Activated T-helper 2 cell treated with anti-CD3 and anti-CD28 coated beads, Interferon-gamma antibody, Interleukin-2, Interleukin-4, amounts not matched to agents 10 μg/mL and 5 μg/mL and 100 μg/mL, durations not matched to agents 14 hours and 24 hours and 36 hours (primary cell): ENCODE measurements at regions not wholly inside any gene's neighbourhood (a gene's known extent, or its start where the extent isn't known, plus 50 kb on each side); places are given as distances from the start of the nearest gene placed in this dataset.

Experiments
- DNase-seq: peaks from one replicate; pipeline ENCODE4 v3.0.0; 2021; ENCODE audit warnings: low spot score
- H3K27ac Mint-ChIP-seq: one replicate; pipeline ENCODE4 v1.8.0; 2021; ENCODE audit warnings: mixed read lengths
- H3K27me3 Mint-ChIP-seq: one replicate; pipeline ENCODE4 v1.8.0; 2021; ENCODE audit warnings: low read depth, mixed read lengths
- H3K36me3 Mint-ChIP-seq: one replicate; pipeline ENCODE4 v1.8.0; 2021; ENCODE audit warnings: low read depth, mixed read lengths
- H3K4me1 Mint-ChIP-seq: one replicate; pipeline ENCODE4 v1.8.0; 2021; ENCODE audit warnings: low read depth, mixed read lengths
- H3K4me3 Mint-ChIP-seq: one replicate; pipeline ENCODE4 v1.8.0; 2021; ENCODE audit warnings: low read depth, mild to moderate bottlenecking, moderate library complexity, mixed read lengths
- H3K9me3 Mint-ChIP-seq: one replicate; pipeline ENCODE4 v1.8.0; 2021; ENCODE audit warnings: mixed read lengths
- intact Hi-C: fragments of 100-400 bp; cut with micrococcal nuclease; formaldehyde crosslinking; loops from one replicate; pipeline ENCODE4 v1.15.1; 2023

GRCh38 chr2:117502121-117502520 is 312.4 kb upstream of the DDX18 start:
- Mint-ChIP-seq H3K9me3 (peaks cover 4% of the 10 kb centered on the region), H3K27ac (no peak overlapping the region), H3K4me1 (no peaks in the 10 kb centered on the region), H3K36me3 (no peaks in the 10 kb centered on the region), H3K27me3 (no peaks in the 10 kb centered on the region), H3K4me3 (no peak overlapping the region)
- no peak for DNase-seq
- intact Hi-C loops = no loop called here

DNA sequence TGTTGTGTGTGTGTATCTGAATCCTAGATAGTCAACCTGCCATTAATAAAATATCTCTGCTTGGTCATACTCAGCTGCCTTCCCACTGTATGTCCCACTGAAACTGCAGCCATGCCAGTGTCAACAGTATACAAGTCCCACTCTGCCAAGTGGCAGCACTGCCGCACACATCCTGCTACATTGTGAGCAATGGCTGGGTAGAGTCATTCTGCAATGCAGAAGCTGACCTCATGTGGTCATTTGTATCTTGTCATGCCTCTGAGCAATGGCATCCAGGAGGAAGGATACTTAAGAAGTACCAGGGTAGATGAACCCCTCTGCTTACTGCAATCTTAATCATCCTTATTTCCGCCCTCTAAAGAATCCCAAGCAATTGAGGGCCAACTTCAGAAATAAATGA is 302.2 kb upstream of the DDX18 start:
- intact Hi-C loops = no loop called here
- Mint-ChIP-seq H3K27ac (no peak overlapping the region), H3K4me3 (no peak overlapping the region), H3K4me1 (no peaks in the 10 kb centered on the region), H3K9me3 (peaks cover 11% of the 10 kb centered on the region), H3K27me3 (no peaks in the 10 kb centered on the region), H3K36me3 (no peaks in the 10 kb centered on the region)
- no peak for DNase-seq

GRCh38 chr2:117514371-117514770 is 300.1 kb upstream of the DDX18 start:
- no peaks in the 10 kb centered on the region for H3K4me1 Mint-ChIP-seq

GRCh38 chr2:117519238-117519637 is 295.3 kb upstream of the DDX18 start:
- no peaks in the 10 kb centered on the region for H3K36me3 Mint-ChIP-seq
- H3K4me1 Mint-ChIP-seq = no peaks in the 10 kb centered on the region
- H3K9me3 Mint-ChIP-seq = no peaks in the 10 kb centered on the region
- H3K4me3 Mint-ChIP-seq = no peak overlapping the region
- no peaks in the 10 kb centered on the region for H3K27me3 Mint-ChIP-seq
- no peak for DNase-seq
- intact Hi-C loops = no loop called here
- H3K27ac Mint-ChIP-seq = no peak overlapping the region

More at GRCh38 chr2:117514371-117514770, 300.1 kb upstream of the DDX18 start:
- no peak for DNase-seq
- intact Hi-C loops = no loop called here
- peaks cover 11% of the 10 kb centered on the region for H3K9me3 Mint-ChIP-seq
- no peaks in the 10 kb centered on the region for H3K36me3 Mint-ChIP-seq
- no peak overlapping the region for H3K4me3 Mint-ChIP-seq
- H3K27me3 Mint-ChIP-seq = no peaks in the 10 kb centered on the region
- H3K27ac Mint-ChIP-seq = no peak overlapping the region

- Mint-ChIP-seq H3K27ac (no peak overlapping the region), H3K9me3 (peaks cover under 1% of the 10 kb centered on the region), H3K4me1 (no peaks in the 10 kb centered on the region), H3K4me3 (no peak overlapping the region), H3K27me3 (no peaks in the 10 kb centered on the region), H3K36me3 (no peaks in the 10 kb centered on the region)
- no peak for DNase-seq
- intact Hi-C loops = no loop called here
Measured at GRCh38 chr2:117519721-117520120, 294.8 kb upstream of the DDX18 start.

DNA sequence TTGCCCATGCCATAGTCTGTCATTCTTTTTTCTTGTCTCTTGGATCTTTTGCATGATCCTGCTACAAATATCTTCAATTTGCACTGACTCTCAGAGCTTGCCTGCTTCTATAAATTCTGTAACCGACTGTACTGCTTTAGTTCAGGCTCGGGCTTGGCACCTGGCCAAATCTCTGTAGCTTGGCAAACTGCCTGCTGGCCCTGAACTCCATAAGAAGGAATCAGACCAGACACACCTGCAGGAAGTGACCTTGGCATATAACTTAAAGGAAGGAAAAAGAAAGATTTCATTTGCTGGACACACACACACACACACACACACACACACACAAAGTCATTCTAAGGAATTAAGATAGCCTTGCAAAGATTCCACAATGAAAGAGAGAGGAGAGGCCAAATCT is 291.2 kb upstream of the DDX18 start:
- no peaks in the 10 kb centered on the region for H3K27me3 Mint-ChIP-seq
- no peak for DNase-seq
- peaks cover 7% of the 10 kb centered on the region for H3K9me3 Mint-ChIP-seq
- intact Hi-C loops = no loop called here
- no peak overlapping the region for H3K27ac Mint-ChIP-seq
- H3K36me3 Mint-ChIP-seq = no peaks in the 10 kb centered on the region
- no peak overlapping the region for H3K4me3 Mint-ChIP-seq
- H3K4me1 Mint-ChIP-seq = no peaks in the 10 kb centered on the region

DNA sequence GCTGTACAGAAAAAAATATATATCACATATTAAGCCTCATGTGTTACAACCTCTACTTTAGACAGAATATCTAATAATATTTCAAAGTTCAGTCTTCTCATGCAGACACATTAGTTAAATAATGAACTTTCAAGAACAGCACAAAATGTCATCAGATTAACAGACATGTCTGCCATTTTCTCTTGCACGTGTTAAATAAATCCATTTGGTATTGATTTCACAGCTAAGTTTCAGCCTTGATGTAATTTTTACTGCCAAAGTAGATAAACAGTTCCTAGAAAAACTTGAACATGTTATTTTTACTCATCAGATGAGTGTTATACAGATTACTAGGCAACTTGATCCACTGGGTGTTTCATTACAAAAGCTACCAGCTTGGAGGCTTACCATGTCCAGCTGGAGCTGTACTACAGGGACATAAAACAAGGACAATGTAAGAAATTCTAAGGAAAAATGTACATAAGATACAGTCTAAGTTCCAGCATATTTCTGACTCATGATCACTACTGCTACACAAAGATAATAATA is 290.7 kb upstream of the DDX18 start:
- H3K27ac Mint-ChIP-seq = no peak overlapping the region
- no peaks in the 10 kb centered on the region for H3K4me1 Mint-ChIP-seq
- H3K4me3 Mint-ChIP-seq = no peak overlapping the region
- intact Hi-C loops = no loop called here
- no peak for DNase-seq
- H3K27me3 Mint-ChIP-seq = no peaks in the 10 kb centered on the region
- peaks cover 7% of the 10 kb centered on the region for H3K9me3 Mint-ChIP-seq
- no peaks in the 10 kb centered on the region for H3K36me3 Mint-ChIP-seq

GRCh38 chr2:117536139-117536538 is 278.4 kb upstream of the DDX18 start:
- peaks cover 11% of the 10 kb centered on the region for H3K9me3 Mint-ChIP-seq
- H3K36me3 Mint-ChIP-seq = no peaks in the 10 kb centered on the region
- H3K4me3 Mint-ChIP-seq = no peak overlapping the region
- no peaks in the 10 kb centered on the region for H3K27me3 Mint-ChIP-seq
- no peak overlapping the region for H3K27ac Mint-ChIP-seq
- H3K4me1 Mint-ChIP-seq = no peaks in the 10 kb centered on the region
- intact Hi-C loops = no loop called here
- DNase-seq = no peak

DNA sequence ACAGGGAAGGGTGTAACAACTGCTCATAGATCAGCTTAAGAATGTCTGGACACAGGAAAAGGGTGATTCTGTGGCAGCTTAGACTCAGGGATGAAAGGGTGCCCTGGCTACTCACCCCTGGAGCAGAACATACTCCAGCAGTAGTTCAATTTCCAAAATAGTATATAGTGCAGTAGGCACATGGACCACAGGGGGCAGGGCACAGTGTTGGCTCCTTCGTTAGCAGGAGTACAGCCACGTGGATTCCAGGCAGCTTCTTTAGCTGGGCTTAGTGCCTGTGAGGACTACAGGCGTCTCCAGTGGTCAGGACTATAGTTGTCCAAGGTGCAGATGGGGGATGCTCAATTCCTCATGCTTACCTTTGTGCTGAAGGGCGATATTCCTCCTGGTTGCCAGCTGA is 277.5 kb upstream of the DDX18 start:
- intact Hi-C loops = no loop called here
- DNase-seq = no peak
- H3K9me3 Mint-ChIP-seq = peaks cover 11% of the 10 kb centered on the region
- H3K4me3 Mint-ChIP-seq = no peak overlapping the region
- no peaks in the 10 kb centered on the region for H3K27me3 Mint-ChIP-seq
- no peaks in the 10 kb centered on the region for H3K36me3 Mint-ChIP-seq
- H3K27ac Mint-ChIP-seq = no peak overlapping the region
- H3K4me1 Mint-ChIP-seq = no peaks in the 10 kb centered on the region

GRCh38 chr2:117551858-117552257 is 262.6 kb upstream of the DDX18 start:
- Mint-ChIP-seq H3K27me3 (no peaks in the 10 kb centered on the region), H3K36me3 (no peaks in the 10 kb centered on the region), H3K9me3 (peaks cover 6% of the 10 kb centered on the region), H3K4me1 (no peaks in the 10 kb centered on the region), H3K27ac (no peak overlapping the region), H3K4me3 (no peak overlapping the region)
- intact Hi-C loops = no loop called here
- no peak for DNase-seq

DNA sequence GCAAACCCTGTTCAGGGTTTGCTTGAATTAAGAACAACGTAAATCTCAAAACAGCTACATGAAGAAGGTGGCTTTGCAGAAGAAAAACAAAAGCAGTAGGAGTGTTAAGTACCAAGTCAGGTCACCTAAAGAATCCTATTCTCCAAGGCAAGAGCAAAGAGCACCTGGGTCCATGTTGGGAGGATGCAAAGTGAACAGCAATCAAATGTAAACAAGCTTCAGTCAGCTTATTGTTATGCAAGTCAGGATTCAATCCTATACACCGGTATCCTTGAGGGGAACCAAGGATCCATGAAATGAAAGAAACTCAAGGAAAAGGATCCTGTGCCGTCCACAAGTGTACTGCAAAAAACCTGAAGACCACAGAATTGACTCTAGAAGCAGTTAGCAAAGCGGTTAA is 261.0 kb upstream of the DDX18 start:
- no peaks in the 10 kb centered on the region for H3K36me3 Mint-ChIP-seq
- no peak overlapping the region for H3K27ac Mint-ChIP-seq
- no peak for DNase-seq
- peaks cover 6% of the 10 kb centered on the region for H3K9me3 Mint-ChIP-seq
- no peaks in the 10 kb centered on the region for H3K27me3 Mint-ChIP-seq
- no peak overlapping the region for H3K4me3 Mint-ChIP-seq
- no peaks in the 10 kb centered on the region for H3K4me1 Mint-ChIP-seq
- intact Hi-C loops = no loop called here

- H3K36me3 Mint-ChIP-seq = no peaks in the 10 kb centered on the region
- H3K4me3 Mint-ChIP-seq = no peak overlapping the region
- no peak overlapping the region for H3K27ac Mint-ChIP-seq
- H3K27me3 Mint-ChIP-seq = no peaks in the 10 kb centered on the region
- H3K4me1 Mint-ChIP-seq = no peaks in the 10 kb centered on the region
- no peak for DNase-seq
- H3K9me3 Mint-ChIP-seq = no peaks in the 10 kb centered on the region
- intact Hi-C loops = no loop called here
Measured at GRCh38 chr2:117555965-117556364, 258.5 kb upstream of the DDX18 start.

DNA sequence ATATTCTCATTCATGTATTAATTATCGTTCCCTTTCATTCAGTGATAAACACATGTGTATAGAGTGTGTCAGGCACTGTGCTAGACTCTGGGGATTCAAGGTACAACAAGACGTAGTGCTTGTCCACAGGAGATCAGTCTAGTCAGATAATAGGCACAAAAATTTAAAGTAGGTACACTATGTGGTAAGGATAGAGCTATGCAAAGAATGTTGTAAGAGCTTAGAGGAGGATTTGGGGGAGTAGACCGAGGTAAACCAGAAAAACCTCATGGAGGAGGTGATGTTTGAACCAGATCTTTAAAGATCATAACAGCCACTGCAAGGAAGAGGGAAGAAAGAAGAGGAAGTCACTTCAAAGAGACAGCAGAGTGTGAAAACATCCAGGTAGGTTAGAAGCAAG is 256.9 kb upstream of the DDX18 start:
- Mint-ChIP-seq H3K27me3 (no peaks in the 10 kb centered on the region), H3K4me1 (no peaks in the 10 kb centered on the region), H3K9me3 (no peaks in the 10 kb centered on the region), H3K27ac (no peak overlapping the region), H3K4me3 (no peak overlapping the region), H3K36me3 (no peaks in the 10 kb centered on the region)
- no peak for DNase-seq
- intact Hi-C loops = no loop called here

DNA sequence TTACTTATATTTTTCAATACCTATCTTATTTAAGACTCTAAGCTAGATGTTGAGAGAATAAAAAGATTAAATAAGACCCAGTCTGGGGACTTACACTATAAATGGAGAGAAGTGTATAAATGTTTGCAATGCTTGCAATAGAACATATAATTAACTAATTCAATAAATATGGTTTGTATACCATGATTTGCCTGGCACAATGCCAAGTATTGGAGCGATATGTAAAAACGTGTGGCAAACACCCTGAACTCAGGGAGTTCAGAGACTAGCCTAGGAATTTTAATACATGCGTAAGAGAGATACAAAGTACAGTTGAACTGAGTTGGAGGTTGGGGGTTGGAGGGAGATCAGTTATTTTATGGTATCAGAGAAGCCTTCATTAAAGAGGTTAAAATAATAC is 251.8 kb upstream of the DDX18 start:
- no peak overlapping the region for H3K27ac Mint-ChIP-seq
- H3K27me3 Mint-ChIP-seq = no peaks in the 10 kb centered on the region
- no peaks in the 10 kb centered on the region for H3K36me3 Mint-ChIP-seq
- no peak for DNase-seq
- intact Hi-C loops = no loop called here
- no peaks in the 10 kb centered on the region for H3K4me1 Mint-ChIP-seq
- no peak overlapping the region for H3K4me3 Mint-ChIP-seq
- no peaks in the 10 kb centered on the region for H3K9me3 Mint-ChIP-seq
